ENCODE measurements at regions not wholly inside any gene's neighbourhood (a gene's known extent, or its start where the extent isn't known, plus 50 kb on each side); places are given as distances from the start of the nearest gene placed in this dataset.
A peak's percentile ranks its signal among the peaks of the same experiment; 100 is the strongest.

DNA sequence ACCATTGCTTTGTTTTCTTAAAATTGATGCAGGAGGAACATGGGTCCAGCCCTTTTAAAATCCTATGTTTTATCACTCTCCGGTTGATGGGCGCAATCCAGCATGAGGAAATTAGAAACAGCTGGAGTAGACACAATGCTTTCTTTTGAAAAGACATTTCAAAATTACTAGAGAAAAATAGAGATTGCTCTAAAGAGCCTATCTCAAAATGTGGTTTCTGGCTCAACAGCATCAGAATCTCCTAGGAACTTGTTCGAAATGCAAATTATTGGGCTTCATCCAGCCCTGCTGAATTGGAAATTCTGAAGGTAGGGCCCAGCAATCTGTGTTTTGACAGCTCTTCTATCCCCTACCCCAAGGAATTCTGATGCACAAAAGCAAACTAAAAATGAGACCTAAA is 190.8 kb upstream of the BMP2 start:
- in situ Hi-C loops (cut with HindIII; ENCODE audit: low pct_unique_long_range_greater_than_20kb, low sequenced_read_pairs) = no loop called here
- BruUV-seq (replicated peaks) = no TSS peak
- Histone ChIP-seq H3K27me3 (ENCODE audit: control insufficient read depth, insufficient read depth, low read length) (no peaks in the 10 kb centered on the region), H3K4me1 (ENCODE audit: control insufficient read depth, insufficient read depth, low read length) (no peaks in the 10 kb centered on the region), H3K27ac (ENCODE audit: low read length) (no peak overlapping the region), H3K9me3 (ENCODE audit: control insufficient read depth, insufficient read depth, low read depth, low read length) (no peaks in the 10 kb centered on the region), H3K36me3 (ENCODE audit: control insufficient read depth, insufficient read depth, low read length) (no peaks in the 10 kb centered on the region), H3K4me3 (ENCODE audit: low read depth in 2 of 2, low read length in 2 of 2) (no peak overlapping the region)
- CTCF ChIA-PET = no interaction called here
- intact Hi-C loops (cut with micrococcal nuclease; ENCODE audit: unreplicated experiment) = no loop called here
- POLR2A ChIA-PET = no interaction called here
- TF ChIP-seq, protein P1, sequence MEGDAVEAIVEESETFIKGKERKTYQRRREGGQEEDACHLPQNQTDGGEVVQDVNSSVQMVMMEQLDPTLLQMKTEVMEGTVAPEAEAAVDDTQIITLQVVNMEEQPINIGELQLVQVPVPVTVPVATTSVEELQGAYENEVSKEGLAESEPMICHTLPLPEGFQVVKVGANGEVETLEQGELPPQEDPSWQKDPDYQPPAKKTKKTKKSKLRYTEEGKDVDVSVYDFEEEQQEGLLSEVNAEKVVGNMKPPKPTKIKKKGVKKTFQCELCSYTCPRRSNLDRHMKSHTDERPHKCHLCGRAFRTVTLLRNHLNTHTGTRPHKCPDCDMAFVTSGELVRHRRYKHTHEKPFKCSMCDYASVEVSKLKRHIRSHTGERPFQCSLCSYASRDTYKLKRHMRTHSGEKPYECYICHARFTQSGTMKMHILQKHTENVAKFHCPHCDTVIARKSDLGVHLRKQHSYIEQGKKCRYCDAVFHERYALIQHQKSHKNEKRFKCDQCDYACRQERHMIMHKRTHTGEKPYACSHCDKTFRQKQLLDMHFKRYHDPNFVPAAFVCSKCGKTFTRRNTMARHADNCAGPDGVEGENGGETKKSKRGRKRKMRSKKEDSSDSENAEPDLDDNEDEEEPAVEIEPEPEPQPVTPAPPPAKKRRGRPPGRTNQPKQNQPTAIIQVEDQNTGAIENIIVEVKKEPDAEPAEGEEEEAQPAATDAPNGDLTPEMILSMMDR (IDR thresholded peaks at IDR 0.05) = no peak
- TF ChIP-seq TCF7L2 (IDR thresholded peaks at IDR 0.05; ENCODE audit: low read depth, low read length) = no peak
- TF ChIP-seq POLR2AphosphoS5 (IDR thresholded peaks at IDR 0.05; ENCODE audit: low read depth, low read length) = no peak
- no peak for TF ChIP-seq REST (IDR thresholded peaks at IDR 0.05; ENCODE audit: insufficient read depth in 1 of 2, low read depth in 2 of 2, low read length in 1 of 2)
- no peak for TF ChIP-seq SIN3A (IDR thresholded peaks at IDR 0.05; ENCODE audit: borderline replicate concordance, insufficient read depth, low read depth, low read length)
- DNase-seq (ENCODE audit: low read depth, low spot score) (no peak), ATAC-seq (no peak)

GRCh38 chr20:6575912-6576401 is 191.5 kb upstream of the BMP2 start:
- H3K36me3 ChIP-seq (ENCODE audit: control insufficient read depth, insufficient read depth, low read length) = no peaks in the 10 kb centered on the region
- ChIA-PET CTCF (interaction anchor here (0.6 kb wide), 1 partner anchor 38 kb away, joined by 5 read pairs; no protein-coding TSS in a partner anchor), POLR2A (no interaction called here)
- H3K9me3 ChIP-seq (ENCODE audit: control insufficient read depth, insufficient read depth, low read depth, low read length) = no peaks in the 10 kb centered on the region
- in situ Hi-C loops (cut with HindIII; ENCODE audit: low pct_unique_long_range_greater_than_20kb, low sequenced_read_pairs) (no loop called here), intact Hi-C loops (cut with micrococcal nuclease; ENCODE audit: unreplicated experiment) (no loop called here)
- ATAC-seq = no peak
- no peak for DNase-seq (ENCODE audit: low read depth, low spot score)
- H3K4me1 ChIP-seq (ENCODE audit: control insufficient read depth, insufficient read depth, low read length) = no peaks in the 10 kb centered on the region
- no peak for TF ChIP-seq TCF7L2 (IDR thresholded peaks at IDR 0.05; ENCODE audit: low read depth, low read length)
- TF ChIP-seq POLR2AphosphoS5 (IDR thresholded peaks at IDR 0.05; ENCODE audit: low read depth, low read length) = no peak
- TF ChIP-seq, protein P1 (IDR thresholded peaks at IDR 0.05) = no peak
- TF ChIP-seq SIN3A (IDR thresholded peaks at IDR 0.05; ENCODE audit: borderline replicate concordance, insufficient read depth, low read depth, low read length) = no peak
- no peak for TF ChIP-seq REST (IDR thresholded peaks at IDR 0.05; ENCODE audit: insufficient read depth in 1 of 2, low read depth in 2 of 2, low read length in 1 of 2)
- H3K27ac ChIP-seq (ENCODE audit: low read length) = no peak overlapping the region
- H3K4me3 ChIP-seq (ENCODE audit: low read depth in 2 of 2, low read length in 2 of 2) = 0 out of 4 replicates have a peak overlapping the region, but pooled peaks of 1 of the 2 experiments have one; percentile 4
- no peaks in the 10 kb centered on the region for H3K27me3 ChIP-seq (ENCODE audit: control insufficient read depth, insufficient read depth, low read length)
- BruUV-seq (replicated peaks) = no TSS peak
